DMS114 treated with DMSO at 0.1 percent for 48 hours (cell line): ENCODE measurements at regions not wholly inside any gene's neighbourhood (a gene's known extent, or its start where the extent isn't known, plus 50 kb on each side); places are given as distances from the start of the nearest gene placed in this dataset.

Source experiments
- DNase-seq: peaks from one replicate; lab custom pipeline; 2025; ENCODE audit not compliant: unreplicated experiment; lab: John Stamatoyannopoulos, UW

DNA sequence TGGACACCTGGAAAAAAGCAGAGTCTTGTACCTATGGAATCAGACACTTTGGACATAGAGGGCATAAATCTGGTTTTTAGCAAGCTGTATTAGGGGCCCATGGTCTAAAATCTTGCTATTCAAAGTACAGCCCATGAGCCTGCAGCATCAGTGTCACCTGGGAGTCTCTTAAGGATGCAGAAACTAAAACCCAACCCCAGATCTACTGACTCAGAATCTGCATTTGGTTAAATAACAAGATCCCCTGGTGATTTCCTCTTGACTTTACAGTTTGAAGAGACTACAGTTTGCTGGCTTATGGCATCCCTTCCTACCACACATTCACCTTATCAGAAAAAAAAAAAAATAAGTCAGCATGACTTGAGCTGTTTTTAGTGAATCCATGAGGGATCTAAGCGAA is 74.9 kb upstream of the NR2F2 start:
- DNase-seq = no peak

DNA sequence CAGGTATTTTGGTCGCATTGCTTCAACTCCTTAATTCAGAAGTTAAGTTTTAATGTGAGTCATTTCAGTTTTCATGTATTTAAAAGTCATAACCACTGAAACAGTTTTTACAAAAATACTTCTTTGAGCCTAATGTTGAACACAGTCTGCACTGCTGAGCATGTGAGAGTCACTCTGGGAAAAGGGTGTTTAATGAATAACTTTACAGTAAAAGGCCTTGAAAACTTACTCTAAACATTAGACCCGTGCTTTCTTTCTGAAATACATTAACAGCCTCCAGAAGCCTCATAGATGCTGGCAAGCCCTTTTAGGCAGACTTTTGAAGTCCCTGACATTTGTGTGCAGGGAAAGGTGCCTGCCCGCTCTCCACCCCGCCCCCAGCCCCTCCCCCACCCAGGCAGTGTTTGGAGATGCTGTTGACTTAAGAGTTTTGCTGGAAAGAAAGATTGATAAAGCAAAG is 68.9 kb upstream of the NR2F2 start:
- DNase-seq = no peak

DNA sequence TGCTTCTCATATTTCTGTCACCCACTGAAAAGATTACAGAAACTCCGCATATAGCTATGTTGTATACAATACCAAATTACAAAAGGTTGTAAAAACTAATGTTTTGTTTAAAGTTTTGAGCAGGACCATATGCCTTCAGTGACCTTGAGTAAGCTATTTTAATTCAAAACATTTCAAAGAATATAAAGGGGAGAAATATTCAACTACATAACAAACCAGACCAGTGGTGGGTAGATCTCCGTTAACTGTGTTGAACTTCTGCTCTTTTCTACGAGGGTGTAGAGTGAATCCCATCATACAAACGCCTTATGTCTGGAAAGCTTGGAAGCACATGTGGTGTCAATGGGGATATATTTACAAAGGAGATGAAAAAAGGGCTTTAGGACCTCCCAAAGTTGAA is 68.4 kb upstream of the NR2F2 start:
- DNase-seq = no peak

DNA sequence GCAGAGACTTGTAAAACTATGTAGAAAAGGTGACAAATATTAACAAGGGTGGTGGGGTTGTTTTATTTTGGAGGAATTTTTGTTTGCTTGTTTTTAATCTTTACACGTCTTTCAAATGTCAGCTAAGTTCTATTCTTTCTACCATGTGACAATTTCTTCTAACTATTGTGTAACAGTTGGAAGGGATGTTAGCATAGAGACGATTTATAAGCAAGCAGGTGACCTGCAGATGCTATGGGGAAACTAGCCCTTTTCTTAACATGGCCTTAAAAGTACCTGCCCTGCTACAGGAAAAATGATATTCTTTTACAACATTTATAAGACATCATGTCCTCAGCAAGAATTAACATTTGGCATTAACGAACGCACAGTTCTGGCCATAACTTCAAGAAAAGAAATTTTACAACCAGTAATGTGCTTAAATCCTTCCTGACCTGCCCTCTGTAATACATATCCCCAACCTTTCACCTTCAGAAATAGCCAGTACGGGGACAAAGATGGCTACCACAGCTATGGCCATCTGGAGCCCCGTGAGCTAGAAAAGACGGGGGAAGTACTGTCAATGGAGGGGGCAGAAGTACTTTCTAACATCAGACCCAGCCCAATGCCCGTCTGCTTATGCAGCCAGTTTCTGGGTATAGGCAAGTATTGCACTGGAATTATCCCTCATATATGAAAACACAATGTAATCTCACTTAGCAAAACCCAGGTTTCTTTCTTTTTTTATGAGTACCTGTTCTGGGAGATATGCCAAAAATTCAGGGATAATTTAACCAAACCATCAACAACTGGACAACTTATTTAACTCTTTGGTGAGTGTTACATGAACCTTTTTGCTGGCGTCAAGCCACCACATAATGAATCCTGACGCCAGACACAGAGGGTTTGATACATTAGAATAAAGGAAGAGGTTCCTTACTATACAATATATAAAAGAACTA is 67.7 kb upstream of the NR2F2 start:
- DNase-seq = no peak

DNA sequence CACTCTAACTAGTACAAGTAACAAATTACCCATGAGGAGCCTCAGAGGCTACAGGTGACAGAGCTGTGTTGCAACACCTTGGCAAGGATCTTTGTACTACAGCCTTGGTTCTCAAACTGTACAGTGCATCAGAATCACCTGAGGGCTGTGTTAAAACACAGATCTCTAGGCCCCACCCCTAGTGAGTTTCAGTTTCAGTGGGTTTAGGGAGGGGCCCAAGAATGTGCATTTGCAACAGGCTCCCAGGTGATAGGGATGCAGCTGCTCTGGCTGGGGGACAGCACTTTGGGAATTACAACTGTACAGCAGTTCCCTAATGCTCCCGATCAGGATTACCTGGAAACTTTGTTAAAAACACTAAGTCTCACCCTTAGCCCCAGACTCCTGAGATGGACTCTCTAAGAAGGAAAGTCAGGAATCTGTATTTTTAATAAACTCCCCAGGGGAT is 66.1 kb upstream of the NR2F2 start:
- DNase-seq = no peak

DNA sequence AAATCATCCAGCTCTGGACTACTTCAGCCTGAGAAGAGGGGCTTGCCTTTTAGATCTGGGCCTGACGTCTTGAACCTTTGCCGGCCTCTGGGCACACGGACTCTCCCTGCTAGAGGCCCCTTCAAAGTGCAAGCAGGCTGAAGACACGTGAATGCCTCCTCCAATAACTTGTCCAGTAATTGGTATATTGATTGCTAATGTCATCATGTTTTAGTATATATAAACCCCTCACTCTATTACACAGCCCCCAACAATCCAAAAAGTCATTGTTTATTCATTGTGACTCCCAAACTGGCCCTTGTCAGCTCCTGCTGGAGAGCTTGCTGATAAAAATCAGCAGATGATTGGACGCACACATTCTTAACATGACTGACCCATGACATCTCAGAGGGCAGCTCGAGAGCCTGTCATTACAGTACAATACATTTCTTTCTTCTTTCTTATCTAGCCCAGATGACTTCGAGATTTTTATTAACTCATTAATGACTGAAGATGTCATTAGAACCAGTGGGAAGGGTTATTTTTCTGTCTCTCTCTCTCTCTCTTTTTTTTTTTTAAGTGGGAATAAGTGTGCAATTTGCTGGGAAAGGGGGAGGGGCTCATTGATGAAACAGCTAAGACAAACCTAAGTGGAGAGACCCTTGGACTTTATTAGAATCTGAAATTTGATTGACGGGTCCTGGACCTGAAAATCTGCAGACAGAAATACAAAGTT is 65.5 kb upstream of the NR2F2 start:
- no peak for DNase-seq

DNA sequence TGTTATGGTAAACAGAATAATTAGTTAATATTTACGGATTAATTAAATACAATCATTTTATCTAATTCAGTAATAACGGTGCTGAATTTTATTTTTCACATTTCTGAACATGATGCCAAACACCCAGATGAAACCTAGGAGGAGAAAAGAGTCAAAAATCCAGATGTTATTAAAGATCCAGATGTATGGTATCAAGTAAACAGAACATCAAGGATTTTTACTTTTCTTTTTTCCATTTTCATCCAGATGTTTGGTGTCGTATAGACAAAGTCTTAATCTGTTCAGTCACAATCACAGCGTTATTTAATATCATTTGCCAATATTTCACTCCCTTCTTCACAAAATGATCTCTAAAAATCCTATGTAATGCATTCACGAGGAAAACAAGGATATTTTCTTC is 64.0 kb upstream of the NR2F2 start:
- DNase-seq = no peak

DNA sequence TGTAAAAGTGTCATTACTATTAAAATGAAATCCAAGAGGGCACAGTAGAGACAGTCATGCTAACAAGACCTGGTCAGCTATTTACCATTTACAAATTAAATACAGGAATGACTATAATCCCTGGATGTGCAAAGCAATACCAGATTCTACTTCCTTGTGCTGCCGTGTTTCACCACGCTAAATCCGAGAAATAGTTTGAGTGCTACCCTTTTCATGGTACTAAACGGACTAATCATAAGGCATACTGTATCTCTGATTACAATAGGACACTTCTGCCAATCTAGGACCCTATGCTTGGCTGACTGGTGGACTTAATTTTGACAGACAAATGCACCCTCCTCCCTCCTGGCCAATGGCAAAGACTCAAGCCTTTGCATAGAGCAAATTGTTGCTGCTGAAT is 63.0 kb upstream of the NR2F2 start:
- no peak for DNase-seq

DNA sequence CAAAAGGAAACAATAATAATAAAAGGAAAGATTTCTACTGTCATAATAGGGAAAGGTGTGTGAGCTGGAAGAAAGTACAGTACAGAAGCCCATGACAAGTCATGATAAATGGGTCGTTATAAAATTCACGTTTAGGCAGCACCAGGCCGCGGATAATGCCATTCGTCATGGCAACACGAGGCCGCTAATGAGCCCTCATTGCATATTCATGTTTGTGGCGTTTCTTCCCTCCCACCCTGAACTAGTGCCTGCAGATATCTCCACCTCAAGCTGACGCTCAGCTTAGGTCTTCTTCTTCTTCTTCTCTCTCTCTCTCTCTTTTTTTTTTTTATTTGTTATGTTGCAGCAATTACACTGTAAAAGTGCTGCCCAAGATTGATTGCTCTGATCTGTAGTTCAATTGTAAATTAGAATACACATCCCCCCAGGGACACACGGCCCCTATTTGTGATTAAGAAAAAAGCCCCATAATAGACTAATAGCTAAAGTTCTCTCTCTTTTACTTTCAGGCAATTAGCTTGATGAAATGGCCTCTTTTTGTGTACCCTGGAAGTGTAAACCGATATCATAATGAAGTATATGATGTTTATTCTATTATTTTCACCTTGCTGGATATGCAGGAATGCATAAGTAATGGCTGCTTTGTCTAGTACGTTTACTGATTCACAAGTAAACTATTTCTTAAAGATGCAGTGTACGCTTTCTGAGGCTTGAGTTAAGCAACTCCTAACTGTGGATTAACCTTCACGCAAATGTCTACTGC is 61.9 kb upstream of the NR2F2 start:
- no peak for DNase-seq

DNA sequence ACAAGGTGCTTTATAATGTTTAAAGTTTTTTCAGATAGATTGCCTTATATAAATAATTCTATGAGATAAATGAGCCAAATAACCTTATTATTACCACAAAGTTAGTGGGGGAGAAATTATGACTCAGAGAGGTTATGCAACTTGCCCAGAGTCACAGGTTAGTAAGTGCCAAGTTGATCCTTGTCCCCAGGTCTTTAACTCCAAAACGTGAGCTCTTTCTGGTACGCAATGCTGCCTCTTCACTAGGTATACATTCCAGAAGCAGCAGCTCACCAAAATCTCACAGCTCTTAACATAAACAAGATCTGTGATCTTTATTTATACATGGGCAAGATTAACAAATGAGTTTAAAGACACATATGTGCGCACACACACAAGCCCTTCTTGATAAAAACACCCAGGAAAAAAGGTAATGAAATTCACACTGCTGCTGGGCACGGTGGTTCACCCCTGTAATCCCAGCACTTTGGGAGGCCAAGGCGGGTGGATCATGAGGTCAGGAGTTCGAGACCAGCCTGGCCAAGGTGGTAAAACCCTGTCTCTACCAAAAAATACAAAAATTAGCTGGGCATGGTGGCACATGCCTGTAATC is 59.8 kb upstream of the NR2F2 start:
- no peak for DNase-seq

DNA sequence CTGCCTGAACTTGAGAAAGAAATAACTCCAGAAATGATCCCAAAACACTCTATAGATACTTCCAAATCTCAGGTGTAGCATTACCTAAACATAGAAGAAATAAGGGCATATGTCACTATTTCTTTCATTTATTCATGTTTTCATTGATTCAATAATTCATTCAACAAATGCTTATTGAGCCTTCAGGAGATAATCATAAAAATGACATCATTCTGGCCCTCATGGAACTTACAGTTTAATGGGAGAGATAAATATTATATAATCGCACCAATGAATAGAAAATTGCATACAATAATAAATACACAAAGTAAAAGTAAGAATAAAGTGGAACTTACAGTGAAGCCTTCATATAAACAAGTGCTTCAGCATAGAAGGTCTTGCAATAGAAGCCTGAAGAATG is 58.1 kb upstream of the NR2F2 start:
- no peak for DNase-seq

DNA sequence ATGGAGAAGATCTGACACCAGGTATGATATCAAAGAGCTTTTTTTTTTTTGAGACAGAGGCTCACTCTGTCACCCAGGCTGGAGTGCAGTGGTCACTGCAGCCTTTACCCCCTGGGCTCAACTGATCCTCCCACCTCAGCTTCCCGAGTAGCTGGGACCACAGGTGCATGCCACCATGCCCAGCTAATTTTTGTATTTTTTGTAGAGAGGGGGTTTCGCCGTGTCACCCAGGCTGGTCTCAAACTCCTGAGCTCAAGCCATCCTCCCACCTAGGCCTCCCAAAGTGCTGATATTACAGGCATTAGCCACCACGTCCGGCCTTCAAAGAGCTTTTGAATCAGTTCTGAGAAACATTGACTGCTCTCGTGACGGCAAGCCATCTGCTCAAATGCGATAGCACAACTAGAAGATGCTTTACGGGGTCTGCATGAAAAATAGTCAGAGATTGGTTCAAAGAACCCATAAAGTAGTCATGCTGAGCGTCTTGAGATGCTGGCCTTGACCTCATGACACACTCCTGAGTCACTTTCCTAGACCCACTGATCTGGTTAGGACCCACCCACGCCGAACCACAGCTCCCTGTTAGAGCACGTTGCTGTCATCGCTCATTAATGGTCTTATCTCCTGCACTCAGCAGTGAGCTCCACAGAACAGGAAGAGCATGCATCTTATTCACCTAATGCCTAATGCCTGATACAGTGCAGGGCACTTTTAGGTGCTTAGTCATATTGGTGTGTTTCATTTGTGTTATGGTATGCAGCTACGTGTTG is 57.0 kb upstream of the NR2F2 start:
- DNase-seq = no peak

DNA sequence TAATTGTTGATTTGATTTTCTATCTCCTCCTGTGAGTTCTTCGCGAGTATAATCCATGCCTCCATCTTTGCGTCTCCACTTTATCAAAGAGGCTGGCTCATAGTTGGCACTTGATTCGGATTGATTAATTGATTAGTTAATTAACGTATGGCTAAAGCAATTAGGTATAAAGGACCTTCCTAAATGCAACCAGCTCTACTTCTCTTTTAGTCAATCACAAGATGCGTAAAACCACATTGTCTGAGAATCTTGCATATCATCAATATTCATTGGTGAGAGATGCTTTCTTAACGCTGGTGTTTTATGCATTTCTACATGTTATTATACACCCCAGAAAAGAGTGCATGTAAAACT is 56.4 kb upstream of the NR2F2 start:
- no peak for DNase-seq

DNA sequence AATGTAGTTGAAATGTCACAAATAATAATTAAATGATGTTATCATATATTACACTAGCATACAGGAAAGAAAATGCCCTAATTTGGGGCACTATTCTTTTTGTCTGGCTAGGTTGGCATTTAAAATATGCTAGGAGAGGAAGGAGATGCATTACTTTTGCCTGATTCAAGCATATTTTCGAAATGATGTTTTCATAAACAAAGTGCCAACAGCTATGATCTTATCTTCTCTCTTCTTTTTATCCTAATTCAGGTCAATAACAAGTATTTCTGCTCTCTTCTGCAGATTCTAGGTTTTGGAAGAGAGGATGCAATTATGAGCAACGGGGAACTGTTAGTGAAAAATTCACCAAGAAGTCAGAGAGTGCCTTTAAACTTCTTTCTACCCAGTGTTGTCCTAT is 55.8 kb upstream of the NR2F2 start:
- no peak for DNase-seq

DNA sequence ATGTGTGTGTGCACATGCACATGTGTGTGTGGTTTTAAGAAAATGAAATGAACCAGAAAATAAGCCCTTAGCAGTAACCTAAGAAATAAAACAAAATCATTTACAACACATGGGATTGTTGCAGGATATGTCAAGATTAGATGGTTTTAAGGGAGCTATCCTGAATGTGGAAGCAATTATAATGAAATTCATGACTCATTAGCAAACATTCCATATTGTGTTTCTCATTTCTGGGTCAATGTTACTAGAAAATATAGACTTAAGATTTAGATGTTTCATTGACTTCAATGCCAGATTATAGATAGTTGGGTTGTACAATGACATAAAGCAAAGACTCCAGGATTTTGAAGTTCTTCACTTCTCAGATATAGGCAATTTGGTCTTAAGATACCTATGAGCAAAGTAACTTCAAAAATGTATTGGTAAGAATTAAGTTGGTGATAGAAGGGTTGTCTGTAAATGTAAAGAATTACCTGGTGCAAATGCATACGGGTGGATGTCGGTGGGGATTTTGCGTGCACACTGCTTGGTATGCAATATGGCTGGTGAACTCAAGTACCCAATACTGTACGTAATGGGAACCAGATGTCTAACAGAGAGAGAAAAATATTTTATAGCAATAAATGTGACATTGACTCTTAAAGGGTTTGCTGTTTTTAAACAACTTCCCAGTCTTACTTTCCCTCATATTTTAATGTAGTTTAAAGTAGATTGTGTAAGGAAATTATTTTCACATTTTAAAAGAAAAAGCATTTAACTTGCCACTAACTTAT is 53.9 kb upstream of the NR2F2 start:
- DNase-seq = no peak
